Prostate gland (tissue), 2 donors: ENCODE measurements at regions not wholly inside any gene's neighbourhood (a gene's known extent, or its start where the extent isn't known, plus 50 kb on each side); places are given as distances from the start of the nearest gene placed in this dataset.

Experiments used
- DNase-seq: peaks from one replicate; pipeline ENCODE4 v3.0.0-alpha.2; 2019; ENCODE audit warnings: low spot score
- H3K27ac ChIP-seq, 2 donors: fragments of 200-600 bp; sonication (generic); 2 replicates each; pipeline ENCODE4 v1.5.1; 2017 to 2019
- H3K27me3 ChIP-seq: fragments of 200-600 bp; sonication (generic); replicated peaks from 2 replicates; pipeline ENCODE4 v1.5.1; 2019; ENCODE audit not compliant: insufficient read depth
- H3K36me3 ChIP-seq, 2 donors: fragments of 200-600 bp; sonication (generic); 1 replicate in 1 of 2; 2 replicates in 1 of 2; pipeline versions ENCODE4 v1.5.1 to v1.8.1; 2017 to 2019
- H3K4me1 ChIP-seq: fragments of 200-600 bp; sonication (generic); replicated peaks from 2 replicates; pipeline ENCODE4 v1.5.1; 2019
- H3K4me3 ChIP-seq, 2 donors: fragments of 200-600 bp; sonication (generic); 2 replicates each; pipeline ENCODE4 v1.5.1; 2017 to 2019
- H3K9me3 ChIP-seq: fragments of 200-600 bp; sonication (generic); 2 replicates; pipeline ENCODE4 v1.5.1; 2017
- CTCF ChIP-seq, 4 experiments: fragments of 200-600 bp in 2 of 4; fragments of 450-650 bp in 2 of 4; sonication (generic) in 2 of 4; IDR thresholded peaks; 1 replicate in 3 of 4; 2 replicates in 1 of 4; pipeline ENCODE4 v1.5.1; 2016 to 2019; ENCODE audit warnings: antibody characterized with exemption in 4 of 4, mild to moderate bottlenecking in 2 of 4, moderate library complexity in 2 of 4
- POLR2A ChIP-seq: fragments of 450-650 bp; IDR thresholded peaks from one replicate; pipeline ENCODE4 v1.6.1; 2016; ENCODE audit warnings: antibody characterized with exemption, mild to moderate bottlenecking
- POLR2AphosphoS5 ChIP-seq: sonication (generic); formaldehyde crosslinking; IDR thresholded peaks from one replicate; pipeline ENCODE4 v1.6.1; 2017; ENCODE audit warnings: antibody characterized with exemption
- WGBS: methylation state at CpG from one replicate; pipeline ENCODE4 v1.1.5; 2018; 5-methylcytosine and 5-hydroxymethylcytosine counted together
- intact Hi-C: fragments of 100-400 bp; cut with DNase I; formaldehyde crosslinking; loops from one replicate; pipeline ENCODE4 v1.14.2; 2022

GRCh38 chr21:29449306-29449950 is 150.7 kb downstream of the BACH1 start:
- no peak for TF ChIP-seq CTCF (IDR thresholded peaks at IDR 0.05)
- TF ChIP-seq POLR2A: no peak
- no peak for TF ChIP-seq POLR2AphosphoS5
- Histone ChIP-seq H3K9me3 (no peaks in the 10 kb centered on the region), H3K4me3 (no peak overlapping the region), H3K27me3 (no peaks in the 10 kb centered on the region), H3K4me1 (no peaks in the 10 kb centered on the region), H3K27ac (no peak overlapping the region), H3K36me3 (no peaks in the 10 kb centered on the region)
- WGBS: 90% methylated on average over 6 of the region's 6 CpGs
- DNase-seq: no peak
- intact Hi-C loops: no loop called here

- intact Hi-C loops: no loop called here
- Histone ChIP-seq H3K4me1 (no peaks in the 10 kb centered on the region), H3K27ac (no peak overlapping the region), H3K9me3 (no peaks in the 10 kb centered on the region), H3K4me3 (no peak overlapping the region), H3K36me3 (no peaks in the 10 kb centered on the region), H3K27me3 (no peaks in the 10 kb centered on the region)
- DNase-seq: no peak
- WGBS: 91% methylated on average over 6 of the region's 6 CpGs
- TF ChIP-seq CTCF (IDR thresholded peaks at IDR 0.05) (no peak), POLR2A (no peak), POLR2AphosphoS5 (no peak)
These were observed 151.3 kb downstream of the BACH1 start for GRCh38 chr21:29450058-29450457.

GRCh38 chr21:29453511-29453910 is 154.8 kb downstream of the BACH1 start:
- 91% methylated on average over 3 of the region's 3 CpGs for WGBS
- TF ChIP-seq CTCF (IDR thresholded peaks at IDR 0.05): no peak
- TF ChIP-seq POLR2AphosphoS5: no peak
- no peak for TF ChIP-seq POLR2A
- Histone ChIP-seq H3K36me3 (no peaks in the 10 kb centered on the region), H3K27me3 (no peaks in the 10 kb centered on the region), H3K9me3 (no peaks in the 10 kb centered on the region), H3K27ac (no peak overlapping the region), H3K4me3 (no peak overlapping the region), H3K4me1 (no peaks in the 10 kb centered on the region)
- intact Hi-C loops: no loop called here
- no peak for DNase-seq

- Histone ChIP-seq H3K36me3 (no peaks in the 10 kb centered on the region), H3K4me1 (no peaks in the 10 kb centered on the region), H3K9me3 (no peaks in the 10 kb centered on the region), H3K27ac (no peak overlapping the region), H3K27me3 (no peaks in the 10 kb centered on the region), H3K4me3 (no peak overlapping the region)
- no peak for DNase-seq
- TF ChIP-seq CTCF (IDR thresholded peaks at IDR 0.05): no peak
- no peak for TF ChIP-seq POLR2A
- TF ChIP-seq POLR2AphosphoS5: no peak
- intact Hi-C loops: no loop called here
- WGBS: 73% methylated on average over 1 of the region's 1 CpG
These were observed 155.5 kb downstream of the BACH1 start for GRCh38 chr21:29454179-29454578.

- Histone ChIP-seq H3K9me3 (no peaks in the 10 kb centered on the region), H3K36me3 (no peaks in the 10 kb centered on the region), H3K4me1 (no peaks in the 10 kb centered on the region), H3K27me3 (no peaks in the 10 kb centered on the region), H3K4me3 (no peak overlapping the region), H3K27ac (no peak overlapping the region)
- intact Hi-C loops: no loop called here
- DNase-seq: no peak
- TF ChIP-seq CTCF (IDR thresholded peaks at IDR 0.05): no peak
- TF ChIP-seq POLR2AphosphoS5: no peak
- TF ChIP-seq POLR2A: no peak
- 96% methylated on average over 1 of the region's 1 CpG for whole genome bisulfite sequencing
These were observed 163.8 kb downstream of the BACH1 start for GRCh38 chr21:29462479-29462878.
